Neuronal stem cell (in vitro differentiated cells): ENCODE measurements at regions not wholly inside any gene's neighbourhood (a gene's known extent, or its start where the extent isn't known, plus 50 kb on each side); places are given as distances from the start of the nearest gene placed in this dataset.

Experiments
- DNase-seq: peaks from one replicate; pipeline ENCODE4 v3.0.0-alpha.2; 2013; ENCODE audit warnings: low spot score
- H2AFZ ChIP-seq: one replicate; pipeline ENCODE4 v1.6.1; 2013; ENCODE audit warnings: mild to moderate bottlenecking, low read length, inconsistent platforms
- H2AK5ac ChIP-seq: 2 replicates; pipeline ENCODE4 v1.6.1; 2013; ENCODE audit warnings: low read depth, mild to moderate bottlenecking, inconsistent platforms, low read length, moderate library complexity, mixed read lengths
- H2BK120ac ChIP-seq: 2 replicates; pipeline ENCODE4 v1.6.1; 2013; ENCODE audit warnings: low read depth, mild to moderate bottlenecking, inconsistent platforms, low read length, moderate library complexity, mixed read lengths
- H2BK12ac ChIP-seq: one replicate; pipeline ENCODE4 v1.6.1; 2013; ENCODE audit warnings: low read length, inconsistent platforms
- H2BK15ac ChIP-seq: 2 replicates; pipeline ENCODE4 v1.6.1; 2013; ENCODE audit warnings: mild to moderate bottlenecking, low read length, inconsistent platforms, mixed read lengths
- H2BK5ac ChIP-seq: one replicate; pipeline ENCODE4 v1.6.1; 2013; ENCODE audit warnings: inconsistent platforms, mild to moderate bottlenecking, low read length, moderate library complexity
- H3K14ac ChIP-seq: one replicate; pipeline ENCODE4 v1.6.1; 2013; ENCODE audit warnings: low read length, inconsistent platforms
- H3K18ac ChIP-seq: 2 replicates; pipeline ENCODE4 v1.6.1; 2013; ENCODE audit warnings: low read length, inconsistent platforms
- H3K23ac ChIP-seq: 2 replicates; pipeline ENCODE4 v1.6.1; 2013; ENCODE audit warnings: low read depth, mild to moderate bottlenecking, mixed read lengths, low read length, inconsistent platforms; ENCODE audit not compliant: poor library complexity
- H3K27ac ChIP-seq: replicated peaks from 3 replicates; pipeline ENCODE4 v1.5.1; 2013; ENCODE audit warnings: low read length, inconsistent platforms
- H3K27me3 ChIP-seq, 3 experiments: 2 replicates each; pipeline ENCODE4 v1.6.1; 2013; ENCODE audit warnings: low read length in 3 of 3, mild to moderate bottlenecking in 2 of 3, inconsistent platforms in 1 of 3, low read depth in 1 of 3, mixed read lengths in 1 of 3, moderate library complexity in 1 of 3; ENCODE audit not compliant: control insufficient read depth in 3 of 3, insufficient read depth in 3 of 3
- H3K36me3 ChIP-seq, 2 donors: replicated peaks in 1 of 2; 2 replicates each; pipeline ENCODE4 v1.6.1; 2013; ENCODE audit warnings: low read length in 2 of 2; ENCODE audit not compliant: control insufficient read depth in 2 of 2, insufficient read depth in 2 of 2
- H3K4ac ChIP-seq: 2 replicates; pipeline ENCODE4 v1.6.1; 2013; ENCODE audit warnings: inconsistent platforms, mild to moderate bottlenecking, low read length, moderate library complexity
- H3K4me1 ChIP-seq, 2 donors: 1 replicate in 1 of 2; 2 replicates in 1 of 2; pipeline ENCODE4 v1.6.1; 2013; ENCODE audit warnings: low read length in 2 of 2, low read depth in 1 of 2; ENCODE audit not compliant: control insufficient read depth in 2 of 2, insufficient read depth in 1 of 2
- H3K4me2 ChIP-seq: one replicate; pipeline ENCODE4 v1.6.1; 2013; ENCODE audit warnings: mild to moderate bottlenecking, low read length, inconsistent platforms; ENCODE audit not compliant: insufficient read depth, poor library complexity, severe bottlenecking
- H3K4me3 ChIP-seq, 2 donors: 2 replicates each; pipeline ENCODE4 v1.5.1; 2013; ENCODE audit warnings: low read length in 2 of 2, mild to moderate bottlenecking in 2 of 2, inconsistent platforms in 1 of 2, moderate library complexity in 1 of 2
- H3K79me1 ChIP-seq: one replicate; pipeline ENCODE4 v1.6.1; 2013; ENCODE audit warnings: low read depth, mild to moderate bottlenecking, inconsistent platforms, low read length, moderate library complexity
- H3K9ac ChIP-seq: one replicate; pipeline ENCODE4 v1.6.1; 2013; ENCODE audit warnings: mild to moderate bottlenecking, low read depth, low read length, inconsistent platforms; ENCODE audit not compliant: poor library complexity
- H3K9me3 ChIP-seq, 2 donors: replicated peaks in 1 of 2; 2 replicates each; pipeline versions ENCODE3 to v1.6.1; 2013; ENCODE audit warnings: low read length in 2 of 2, mild to moderate bottlenecking in 2 of 2, inconsistent platforms in 1 of 2, low read depth in 1 of 2, mixed read lengths in 1 of 2, moderate library complexity in 1 of 2; ENCODE audit not compliant: control insufficient read depth in 2 of 2, insufficient read depth in 1 of 2
- H4K8ac ChIP-seq: one replicate; pipeline ENCODE4 v1.6.1; 2013; ENCODE audit warnings: low read depth, mild to moderate bottlenecking, inconsistent platforms, low read length, moderate library complexity
- H4K91ac ChIP-seq: one replicate; pipeline ENCODE4 v1.6.1; 2013; ENCODE audit warnings: low read length, low read depth, mild to moderate bottlenecking, inconsistent platforms; ENCODE audit not compliant: poor library complexity
- WGBS, 2 donors: extraction: QIAGEN DNeasy Blood & Tissue Kit; methylation state at CpG; one replicate each; pipeline ENCODE4 v1.1.7; 2013; ENCODE audit warnings: missing lambda C conversion rate in 2 of 2, mixed read lengths in 1 of 2; ENCODE audit not compliant: insufficient read length in 2 of 2, insufficient replicate concordance in 1 of 2; ENCODE audit errors: extremely low coverage in 2 of 2; 5-methylcytosine and 5-hydroxymethylcytosine counted together

- H4K91ac ChIP-seq = no peak overlapping the region
- peak overlapping the region; percentile 63 for H3K18ac ChIP-seq
- no CpG with 5 or more reads among the region's 14 CpGs for WGBS, 2 donors
- H3K9ac ChIP-seq = no peak overlapping the region
- peak overlapping the region in 1 of 2 donors; percentile 3 for H3K4me3 ChIP-seq
- no peak overlapping the region for H2BK12ac ChIP-seq
- H2BK120ac ChIP-seq = no peak overlapping the region
- H3K4ac ChIP-seq = no peak overlapping the region
- no peak overlapping the region for H4K8ac ChIP-seq
- H3K4me1 ChIP-seq = peaks cover 0 to 23% of the 10 kb centered on the region in 2 donors
- peak; percentile 14 for DNase-seq
- H3K9me3 ChIP-seq = peaks cover 0 to 1% of the 10 kb centered on the region in 2 donors
- H3K27ac ChIP-seq = no peak overlapping the region
- H3K79me1 ChIP-seq = no peaks in the 10 kb centered on the region
- peak overlapping the region; percentile 28 for H2BK15ac ChIP-seq
- H3K27me3 ChIP-seq = peaks cover 0 to 29% (median 0%) of the 10 kb centered on the region in 3 experiments
- H2AK5ac ChIP-seq = peak overlapping the region; percentile 48
- no peak overlapping the region for H3K14ac ChIP-seq
- H2AFZ ChIP-seq = no peak overlapping the region
- H2BK5ac ChIP-seq = no peak overlapping the region
- no peaks in the 10 kb centered on the region for H3K36me3 ChIP-seq
- H3K4me2 ChIP-seq = no peak overlapping the region
- H3K23ac ChIP-seq = no peak overlapping the region
Observed at GRCh38 chr4:3836756-3837601, 70.8 kb downstream of the ADRA2C start.

GRCh38 chr4:3838437-3839380 lies 72.5 kb downstream of the ADRA2C start:
- peaks cover 0 to 44% (median 0%) of the 10 kb centered on the region in 3 experiments for H3K27me3 ChIP-seq

GRCh38 chr4:3845094-3845743 lies 79.0 kb downstream of the ADRA2C start:
- Histone ChIP-seq H3K4me2 (no peak overlapping the region), H3K79me1 (peaks cover 2% of the 10 kb centered on the region), H3K9ac (no peak overlapping the region), H4K91ac (no peak overlapping the region), H3K36me3 (no peaks in the 10 kb centered on the region), H2BK12ac (no peak overlapping the region), H3K18ac (no peak overlapping the region), H2BK5ac (no peak overlapping the region), H3K4me1 (peaks cover 0 to 1% of the 10 kb centered on the region in 2 donors), H3K9me3 (peaks cover 0 to 5% of the 10 kb centered on the region in 2 donors), H3K14ac (no peak overlapping the region), H4K8ac (no peak overlapping the region), H3K4me3 (no peak overlapping the region), H3K4ac (no peak overlapping the region), H2AFZ (no peak overlapping the region), H3K27ac (no peak overlapping the region), H3K23ac (no peak overlapping the region), H3K27me3 (peaks cover 0 to 23% (median 0%) of the 10 kb centered on the region in 3 experiments), H2AK5ac (no peak overlapping the region), H2BK120ac (no peak overlapping the region), H2BK15ac (no peak overlapping the region)
- DNase-seq = no peak
- no CpG with 5 or more reads among the region's 8 CpGs for WGBS, 2 donors

More at GRCh38 chr4:3838437-3839380, 72.5 kb downstream of the ADRA2C start:
- peaks cover 0 to 1% of the 10 kb centered on the region in 2 donors for H3K9me3 ChIP-seq
- no peak overlapping the region for H3K27ac ChIP-seq
- H2AK5ac ChIP-seq = peak overlapping the region; percentile 79
- peak overlapping the region; percentile 51 for H3K18ac ChIP-seq
- no peak overlapping the region for H3K14ac ChIP-seq
- peak overlapping the region in 1 of 2 donors; percentile 42 for H3K4me3 ChIP-seq
- peak overlapping the region; percentile 50 for H2BK15ac ChIP-seq
- no peak overlapping the region for H2BK120ac ChIP-seq
- H3K9ac ChIP-seq = peak overlapping the region; percentile 1
- H3K4ac ChIP-seq = no peak overlapping the region
- no peak overlapping the region for H2BK5ac ChIP-seq
- H3K4me1 ChIP-seq = peaks cover 0 to 24% of the 10 kb centered on the region in 2 donors
- no peak overlapping the region for H2AFZ ChIP-seq
- H2BK12ac ChIP-seq = no peak overlapping the region
- H3K23ac ChIP-seq = no peak overlapping the region
- no peak overlapping the region for H4K8ac ChIP-seq
- DNase-seq = no peak
- no CpG with 5 or more reads among the region's 6 CpGs for WGBS, 2 donors
- no peaks in the 10 kb centered on the region for H3K79me1 ChIP-seq
- H3K4me2 ChIP-seq = no peak overlapping the region
- no peaks in the 10 kb centered on the region for H3K36me3 ChIP-seq
- H4K91ac ChIP-seq = no peak overlapping the region
